HG03354 (cell line): ENCODE measurements at regions not wholly inside any gene's neighbourhood (a gene's known extent, or its start where the extent isn't known, plus 50 kb on each side); places are given as distances from the start of the nearest gene placed in this dataset.

ENCODE experiments used
- ATAC-seq: cut with Tn5 transposase; IDR thresholded peaks from one replicate; pipeline ENCODE4 v1.9.1; 2021; ENCODE audit warnings: mild to moderate bottlenecking; ENCODE audit not compliant: unreplicated experiment, poor library complexity, severe bottlenecking

- ATAC-seq: no peak
These were observed 276.4 kb upstream of the MOCS1 start for GRCh38 chr6:40210628-40211056.

GRCh38 chr6:40205801-40206200, 271.5 kb upstream of the MOCS1 start:
- no peak for ATAC-seq

GRCh38 chr6:40205004-40205403, 270.7 kb upstream of the MOCS1 start:
- no peak for ATAC-seq

- no peak for ATAC-seq
These were observed 263.1 kb upstream of the MOCS1 start for GRCh38 chr6:40197371-40197770.

- no peak for ATAC-seq
These were observed 261.9 kb upstream of the MOCS1 start for GRCh38 chr6:40196135-40196518.

- no peak for ATAC-seq
These were observed 261.3 kb upstream of the MOCS1 start for GRCh38 chr6:40195428-40196134.

GRCh38 chr6:40194447-40195170, 260.3 kb upstream of the MOCS1 start:
- no peak for ATAC-seq

GRCh38 chr6:40192516-40192915, 258.3 kb upstream of the MOCS1 start:
- ATAC-seq: no peak

- ATAC-seq: no peak
These were observed 254.7 kb upstream of the MOCS1 start for GRCh38 chr6:40188931-40189330.

- ATAC-seq: no peak
These were observed 253.4 kb upstream of the MOCS1 start for GRCh38 chr6:40187535-40188144.

GRCh38 chr6:40185486-40185885, 251.2 kb upstream of the MOCS1 start:
- ATAC-seq: no peak

GRCh38 chr6:40183902-40184301, 249.6 kb upstream of the MOCS1 start:
- no peak for ATAC-seq

- ATAC-seq: no peak
These were observed 247.1 kb upstream of the MOCS1 start for GRCh38 chr6:40181367-40181766.

GRCh38 chr6:40180271-40180670, 246.0 kb upstream of the MOCS1 start:
- ATAC-seq: no peak

GRCh38 chr6:40179496-40179895, 245.2 kb upstream of the MOCS1 start:
- no peak for ATAC-seq

- no peak for ATAC-seq
These were observed 243.3 kb upstream of the MOCS1 start for GRCh38 chr6:40177598-40177997.

GRCh38 chr6:40176152-40176551, 241.9 kb upstream of the MOCS1 start:
- no peak for ATAC-seq

- ATAC-seq: no peak
These were observed 238.0 kb upstream of the MOCS1 start for GRCh38 chr6:40172272-40172671.

GRCh38 chr6:40171343-40171742, 237.1 kb upstream of the MOCS1 start:
- no peak for ATAC-seq

- ATAC-seq: no peak
These were observed 236.6 kb upstream of the MOCS1 start for GRCh38 chr6:40170856-40171255.

GRCh38 chr6:40169878-40170277, 235.6 kb upstream of the MOCS1 start:
- no peak for ATAC-seq
